Muscle of arm (tissue), 1 donor: ENCODE measurements at regions not wholly inside any gene's neighbourhood (a gene's known extent, or its start where the extent isn't known, plus 50 kb on each side); places are given as distances from the start of the nearest gene placed in this dataset.
A peak's percentile ranks its signal among the peaks of the same experiment; 100 is the strongest.

Experiments
- DNase-seq: peaks from one replicate; pipeline ENCODE4 v3.0.0-alpha.2; 2013

GRCh38 chr11:112751772-112752171, 209.4 kb upstream of the NCAM1 start:
- DNase-seq: no peak

DNA sequence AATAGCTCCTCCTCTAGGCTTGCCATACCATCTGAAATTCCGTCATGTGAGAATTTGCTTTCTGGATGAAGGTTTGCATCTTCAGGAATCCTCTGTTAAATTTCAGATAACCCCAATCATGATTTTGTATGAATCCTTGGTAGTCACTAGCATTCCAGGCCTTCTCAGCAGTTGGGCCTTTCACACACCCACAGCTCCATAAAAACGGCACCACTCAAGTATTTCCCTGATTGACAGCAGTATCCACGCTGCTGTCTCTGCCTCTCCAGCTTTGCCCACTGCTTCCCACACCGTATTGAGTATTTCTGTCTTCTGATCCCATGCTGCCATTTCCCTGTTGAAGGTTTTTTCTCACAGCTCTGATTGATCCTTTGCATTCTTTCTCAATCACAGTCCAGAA, 208.7 kb upstream of the NCAM1 start:
- DNase-seq: no peak

- no peak for DNase-seq
Measured at GRCh38 chr11:112753706-112754105, 207.5 kb upstream of the NCAM1 start.

DNA sequence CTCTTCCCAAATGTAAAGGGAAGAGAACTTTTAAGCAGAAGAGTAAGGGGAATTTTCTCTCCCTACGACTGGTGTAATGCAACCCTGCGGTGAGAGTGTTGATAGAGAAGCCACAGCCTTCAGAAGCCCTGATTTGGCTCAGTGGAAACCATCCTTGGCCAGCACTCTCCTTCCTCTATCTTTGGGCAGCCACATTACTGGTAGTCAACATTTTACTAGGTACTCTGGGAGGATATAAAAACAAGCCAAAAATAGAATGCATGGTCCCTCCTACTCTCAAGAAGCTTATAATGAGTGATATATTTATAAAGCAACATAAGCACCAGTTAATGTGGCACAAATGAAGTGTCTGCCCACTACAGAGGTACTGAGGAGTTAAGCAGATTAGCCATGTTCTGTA, 201.8 kb upstream of the NCAM1 start:
- no peak for DNase-seq

DNA sequence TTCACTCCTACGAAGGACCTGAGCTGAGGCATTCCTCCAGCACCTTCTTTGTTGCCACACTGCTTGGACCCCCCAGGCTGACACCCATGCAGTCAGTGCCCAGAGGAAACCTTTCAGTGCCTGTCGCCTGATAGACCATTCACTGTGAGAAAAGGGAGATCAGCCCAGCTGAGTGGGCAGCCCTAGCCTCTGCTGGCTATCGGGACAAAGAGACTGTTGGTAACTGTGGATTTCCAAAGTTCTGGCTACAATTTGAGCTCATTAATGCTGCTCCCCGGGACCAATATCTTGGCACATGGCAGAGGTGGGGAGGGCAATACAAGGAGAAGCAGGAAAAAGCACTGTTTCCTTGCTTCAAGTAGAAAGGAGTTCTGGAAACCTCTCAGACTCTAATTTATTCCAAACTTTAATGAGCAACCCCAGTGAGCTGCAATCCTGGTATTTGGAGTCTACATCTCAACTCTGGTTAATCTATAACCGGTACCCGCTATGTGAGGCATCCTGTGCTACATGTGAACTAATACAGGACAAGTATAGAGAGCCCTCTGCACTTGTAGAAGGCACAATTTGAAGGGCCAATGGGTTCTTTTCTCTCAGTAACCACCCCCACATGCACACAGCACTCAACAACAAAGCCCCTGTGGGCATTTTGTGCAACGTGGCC, 200.7 kb upstream of the NCAM1 start:
- no peak for DNase-seq

GRCh38 chr11:112761911-112762706, 199.1 kb upstream of the NCAM1 start:
- no peak for DNase-seq

- DNase-seq: no peak
Measured at GRCh38 chr11:112762707-112763090, 198.5 kb upstream of the NCAM1 start.

DNA sequence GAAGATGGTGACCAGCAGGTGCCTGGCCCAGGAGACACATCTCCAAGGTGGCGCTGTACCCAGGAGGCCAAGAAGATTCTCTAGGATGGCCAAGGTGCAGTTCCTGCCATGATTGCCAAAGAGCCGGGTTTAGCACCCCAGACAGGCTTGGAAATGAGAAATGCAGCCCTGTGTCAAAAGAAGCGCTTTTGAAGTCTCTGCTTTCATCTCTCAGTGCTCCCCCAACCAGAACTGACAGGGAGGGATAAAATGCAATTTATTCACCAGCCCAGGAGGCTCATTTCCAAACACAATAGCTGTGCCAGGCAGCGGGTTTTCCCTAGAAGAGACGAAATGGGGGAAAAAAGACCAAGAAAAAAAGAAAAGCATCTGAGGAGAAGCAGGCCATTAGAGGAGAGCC, 195.9 kb upstream of the NCAM1 start:
- no peak for DNase-seq

- DNase-seq: no peak
Measured at GRCh38 chr11:112769170-112769569, 192.1 kb upstream of the NCAM1 start.

DNA sequence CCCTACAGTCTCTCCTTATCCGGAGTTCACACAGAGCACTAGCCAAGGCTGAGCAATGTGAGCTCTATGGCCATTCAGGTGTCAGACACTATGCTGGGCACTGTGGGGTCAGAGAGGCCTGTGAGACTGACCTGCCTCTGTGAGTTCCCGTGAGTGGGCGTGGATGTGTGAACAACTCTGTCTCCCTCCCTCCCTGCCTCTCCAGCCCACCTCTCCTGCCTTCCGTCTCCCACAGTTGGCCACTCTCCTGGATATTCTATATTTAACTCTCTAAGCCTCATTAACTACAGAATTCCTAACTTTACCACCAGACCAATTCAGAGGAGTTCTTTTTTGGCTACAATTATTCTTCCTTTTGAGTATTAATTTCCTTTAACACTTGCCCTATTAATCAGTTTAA, 191.6 kb upstream of the NCAM1 start:
- DNase-seq: no peak

GRCh38 chr11:112770033-112770432, 191.2 kb upstream of the NCAM1 start:
- no peak for DNase-seq

GRCh38 chr11:112770487-112770886, 190.7 kb upstream of the NCAM1 start:
- no peak for DNase-seq

GRCh38 chr11:112771851-112772250, 189.4 kb upstream of the NCAM1 start:
- no peak for DNase-seq

GRCh38 chr11:112773264-112773663, 188.0 kb upstream of the NCAM1 start:
- DNase-seq: no peak

- DNase-seq: no peak
Measured at GRCh38 chr11:112776834-112777233, 184.4 kb upstream of the NCAM1 start.

GRCh38 chr11:112777283-112777751, 183.9 kb upstream of the NCAM1 start:
- no peak for DNase-seq

GRCh38 chr11:112778091-112778876, 182.9 kb upstream of the NCAM1 start:
- no peak for DNase-seq

- no peak for DNase-seq
Measured at GRCh38 chr11:112778877-112779266, 182.3 kb upstream of the NCAM1 start.

DNA sequence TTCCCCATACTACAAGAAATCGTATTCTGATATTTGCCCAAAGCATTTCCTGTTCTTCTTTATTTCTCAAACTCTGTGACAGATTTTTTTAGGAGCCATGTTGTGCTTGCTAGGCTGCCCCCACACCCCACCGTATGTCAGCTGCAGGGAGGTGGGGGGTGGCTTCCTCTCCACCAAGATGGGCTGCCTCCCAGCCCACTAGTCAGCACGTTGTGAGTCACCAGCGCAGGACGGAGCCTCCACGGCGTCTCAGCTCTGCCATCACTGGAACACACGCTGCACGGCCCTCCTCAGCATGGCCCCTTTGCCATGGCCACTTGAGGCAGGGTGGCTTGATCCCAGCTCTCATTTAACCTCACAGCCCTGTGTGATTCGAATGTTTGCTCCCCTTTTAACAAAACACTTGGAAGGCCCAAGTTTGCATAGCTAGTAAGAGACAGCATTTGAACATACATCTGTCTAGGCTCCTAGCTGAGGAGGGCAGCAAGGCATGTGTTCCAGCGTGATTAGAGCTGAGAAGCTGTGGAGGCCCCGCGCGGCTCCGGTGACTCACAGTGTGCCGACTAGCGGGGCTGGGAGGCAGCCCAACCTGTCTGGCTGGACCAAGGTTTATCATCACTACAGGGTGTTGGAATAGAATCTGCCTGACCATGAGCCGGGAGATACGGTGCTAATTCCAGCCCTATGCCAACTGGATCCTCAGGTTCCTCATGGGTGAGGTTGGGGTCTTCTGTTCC, 180.7 kb upstream of the NCAM1 start:
- no peak for DNase-seq

DNA sequence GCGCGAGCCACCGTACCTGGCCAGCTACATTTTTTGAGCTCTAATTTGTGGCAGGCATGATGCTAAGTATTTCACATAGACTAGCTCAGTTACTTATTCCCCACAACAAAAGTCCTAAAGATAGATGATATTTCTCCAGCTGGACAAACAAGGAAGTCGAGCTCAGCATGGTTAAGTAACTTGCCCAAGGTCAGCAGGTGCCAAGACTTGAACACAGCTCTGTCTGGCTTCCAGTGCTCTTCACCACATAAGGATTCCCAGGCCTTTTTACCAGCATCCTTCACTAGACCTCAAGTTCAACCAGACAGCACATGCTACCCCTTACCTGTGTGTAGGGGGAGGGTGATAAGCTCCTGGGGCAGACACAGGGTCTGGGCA, 177.3 kb upstream of the NCAM1 start:
- no peak for DNase-seq

DNA sequence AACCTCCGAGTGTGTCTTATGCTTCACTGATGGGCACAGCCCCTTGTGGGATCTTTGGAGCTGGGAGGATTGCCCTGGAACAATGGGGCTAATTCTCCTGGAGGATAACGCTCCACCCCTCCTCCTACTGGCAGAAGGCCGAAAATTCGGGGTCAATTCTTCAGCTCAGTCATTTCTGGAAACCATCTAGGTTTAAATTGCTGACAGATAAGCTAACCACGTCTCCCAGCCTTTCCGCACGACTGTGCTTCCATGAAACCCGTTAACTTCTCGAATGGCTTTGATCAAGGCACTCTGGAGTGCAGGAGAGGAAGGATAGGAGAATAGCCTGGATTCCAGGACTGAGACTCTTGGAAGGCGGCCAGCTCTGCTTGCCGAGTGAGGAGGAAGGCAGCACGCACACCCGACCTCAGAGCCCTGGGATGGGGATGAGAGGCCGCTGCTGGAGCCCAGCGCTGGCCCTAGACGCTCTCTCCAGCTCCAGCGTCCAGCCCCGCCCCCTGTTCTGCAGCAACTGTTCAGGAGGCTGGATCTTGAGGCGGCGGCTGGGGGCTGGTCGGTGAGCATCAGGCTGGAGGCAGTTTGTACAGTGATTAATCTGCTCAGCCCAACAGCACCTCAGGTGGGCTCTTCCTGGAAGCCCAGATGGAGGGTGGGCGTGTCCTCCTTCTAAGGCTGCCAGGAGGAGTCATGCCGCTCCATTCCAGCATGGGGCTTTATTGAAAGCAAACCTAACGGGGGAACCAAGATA, 176.7 kb upstream of the NCAM1 start:
- DNase-seq: peak; percentile 81
